Peyer's patch (tissue), 4 donors: ENCODE measurements at regions not wholly inside any gene's neighbourhood (a gene's known extent, or its start where the extent isn't known, plus 50 kb on each side); places are given as distances from the start of the nearest gene placed in this dataset.

Source experiments
- CTCF ChIP-seq, 6 experiments: fragments of 450-650 bp in 4 of 6; fragments of 200-600 bp in 2 of 6; sonication (generic) in 1 of 6; IDR thresholded peaks; one replicate each; pipeline ENCODE4 v1.5.1; 2017 to 2019; ENCODE audit warnings: antibody characterized with exemption in 6 of 6, mild to moderate bottlenecking in 3 of 6, moderate library complexity in 1 of 6
- POLR2A ChIP-seq, 2 donors: fragments of 450-650 bp; IDR thresholded peaks; one replicate each; pipeline ENCODE4 v1.5.1; 2017; ENCODE audit warnings: antibody characterized with exemption in 2 of 2, mild to moderate bottlenecking in 2 of 2, moderate library complexity in 2 of 2

- TF ChIP-seq CTCF (IDR thresholded peaks at IDR 0.05) (no peak), POLR2A (IDR thresholded peaks at IDR 0.05) (no peak)
Observed at GRCh38 chr2:220871909-220872308, 700.2 kb downstream of the EPHA4 start.
